GM12872 (cell line): ENCODE measurements at regions not wholly inside any gene's neighbourhood (a gene's known extent, or its start where the extent isn't known, plus 50 kb on each side); places are given as distances from the start of the nearest gene placed in this dataset.

Source experiments
- CTCF ChIP-seq: IDR thresholded peaks from 3 replicates; pipeline ENCODE4 v1.5.1; 2011; ENCODE audit warnings: low read depth, mild to moderate bottlenecking, low read length, moderate library complexity; ENCODE audit not compliant: insufficient read depth

GRCh38 chr3:153539263-153539662 lies 377.2 kb downstream of the RAP2B start:
- no peak for TF ChIP-seq CTCF

DNA sequence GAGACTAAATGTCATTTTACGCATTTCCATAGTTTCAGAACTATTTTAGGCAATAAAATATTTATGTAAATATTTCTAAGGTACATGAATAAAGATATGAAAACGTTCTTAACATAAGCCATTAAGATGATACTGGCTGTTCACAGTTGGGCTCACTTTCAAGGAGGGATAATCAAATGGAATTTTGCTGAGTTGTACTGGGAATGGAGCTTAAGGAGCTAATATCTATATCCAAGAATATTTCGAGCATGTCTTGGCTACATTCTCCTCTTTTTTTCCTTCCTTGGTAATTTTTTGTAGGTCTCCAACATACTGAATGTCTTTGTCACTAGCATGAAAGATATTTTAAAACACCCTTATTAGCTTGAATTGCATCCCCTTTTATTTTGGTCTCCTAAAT lies 383.4 kb downstream of the RAP2B start:
- no peak for TF ChIP-seq CTCF

DNA sequence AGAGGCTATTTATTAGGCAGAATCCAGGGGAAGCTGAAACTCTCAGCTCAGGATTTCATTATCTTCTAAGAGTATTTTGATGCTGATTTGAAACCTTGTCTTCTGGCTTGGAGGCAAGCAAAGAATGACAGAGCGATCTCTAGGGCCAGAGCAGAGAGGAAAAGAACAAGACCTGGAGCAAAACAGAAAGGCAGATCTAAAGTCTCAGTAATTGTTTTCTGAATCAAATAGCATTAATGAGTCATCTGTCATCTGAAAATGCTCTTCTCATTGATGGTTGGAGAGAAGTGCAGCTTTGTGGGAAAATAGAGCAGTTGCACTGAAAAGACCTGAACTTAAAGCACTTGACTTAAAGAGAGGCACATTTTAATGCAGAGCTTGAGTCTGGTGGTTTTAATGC lies 385.9 kb downstream of the RAP2B start:
- TF ChIP-seq CTCF: no peak

- no peak for TF ChIP-seq CTCF
Measured at GRCh38 chr3:153551536-153552285, 389.7 kb downstream of the RAP2B start.

DNA sequence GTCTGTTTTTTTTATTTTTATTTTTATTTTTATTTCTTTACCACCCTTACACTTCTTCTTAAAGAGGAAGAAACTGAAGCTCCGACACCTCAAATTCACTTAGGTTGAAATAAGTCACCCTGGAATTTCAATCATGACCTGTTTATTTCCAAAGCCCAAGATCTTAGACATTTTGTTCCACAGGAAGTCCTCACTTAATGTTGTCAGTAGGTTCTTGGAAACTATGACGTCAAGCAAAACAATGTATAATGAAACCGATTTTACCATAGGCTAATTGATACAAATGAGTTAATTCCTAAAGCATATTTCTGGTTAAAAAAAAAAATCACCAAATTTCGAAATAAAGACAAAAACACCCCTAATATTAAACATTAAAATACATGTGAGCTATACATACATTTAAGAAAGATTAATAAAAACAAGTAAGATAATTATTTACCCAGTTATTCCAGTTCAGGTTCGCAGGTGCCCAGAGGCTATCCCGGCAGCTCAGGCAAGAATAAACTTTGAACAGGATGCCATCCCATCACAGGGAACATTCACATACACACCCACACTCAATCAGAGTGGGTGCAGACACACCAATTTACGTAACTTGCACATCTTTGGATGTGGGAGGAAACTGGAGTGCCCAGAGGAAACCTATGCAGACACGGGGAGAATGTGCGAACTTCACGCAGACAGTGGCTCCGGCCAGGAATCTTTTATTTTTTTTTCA lies 391.0 kb downstream of the RAP2B start:
- no peak for TF ChIP-seq CTCF

DNA sequence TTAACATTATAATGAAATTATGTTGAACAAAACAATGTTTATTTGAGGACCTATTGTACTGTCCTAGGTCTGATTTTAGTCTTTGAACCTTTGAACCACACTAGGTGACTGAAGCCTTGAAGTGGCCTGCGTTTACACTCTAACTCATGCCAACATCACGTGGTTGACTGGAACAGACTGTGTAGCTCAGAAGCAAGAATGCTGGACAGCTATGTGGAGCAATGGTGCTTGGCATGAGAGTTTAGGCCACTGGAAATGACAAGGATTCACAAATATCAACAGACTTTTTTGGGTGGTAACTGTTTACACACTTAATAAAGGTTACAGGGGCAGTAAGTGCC lies 391.5 kb downstream of the RAP2B start:
- TF ChIP-seq CTCF: no peak

GRCh38 chr3:153555919-153556318 lies 393.9 kb downstream of the RAP2B start:
- no peak for TF ChIP-seq CTCF
